ENCODE measurements at regions not wholly inside any gene's neighbourhood (a gene's known extent, or its start where the extent isn't known, plus 50 kb on each side); places are given as distances from the start of the nearest gene placed in this dataset.

GRCh38 chr1:29835406-29835805 lies 599.1 kb downstream of the PTPRU start:
- H3K79me2 ChIP-seq (ENCODE audit: insufficient read depth, low read length), result no peaks in the 10 kb centered on the region
- TF ChIP-seq SKIL (CRISPR knock-in tag; IDR thresholded peaks at IDR 0.05; ENCODE audit: borderline replicate concordance), result no peak
- TF ChIP-seq ZNF234 (CRISPR knock-in tag; conservative IDR thresholded peaks at IDR 0.05), result no peak
- TF ChIP-seq ONECUT2 (CRISPR knock-in tag; IDR thresholded peaks at IDR 0.05), result no peak
- TF ChIP-seq ZBTB43 (CRISPR knock-in tag; conservative IDR thresholded peaks at IDR 0.05), result no peak
- no peak for TF ChIP-seq ZBTB37 (CRISPR knock-in tag; IDR thresholded peaks at IDR 0.05)
- no peak for TF ChIP-seq NBN (conservative IDR thresholded peaks at IDR 0.05)
- TF ChIP-seq ZNF546 (CRISPR knock-in tag; conservative IDR thresholded peaks at IDR 0.05), result no peak
- TF ChIP-seq ZNF7 (CRISPR knock-in tag; IDR thresholded peaks at IDR 0.05), result no peak
- TF ChIP-seq RXRB (CRISPR knock-in tag; IDR thresholded peaks at IDR 0.05; ENCODE audit: borderline replicate concordance), result no peak
- no peak for TF ChIP-seq LBX2 (CRISPR knock-in tag; IDR thresholded peaks at IDR 0.05; ENCODE audit: borderline replicate concordance)
- TF ChIP-seq MTERF4 (CRISPR knock-in tag; IDR thresholded peaks at IDR 0.05), result no peak
- TF ChIP-seq TBL1XR1 (IDR thresholded peaks at IDR 0.05; ENCODE audit: borderline replicate concordance, low read length, partially characterized antibody), result no peak
- no peak for TF ChIP-seq NCOR1 (IDR thresholded peaks at IDR 0.05; ENCODE audit: borderline replicate concordance, low read length)
- TF ChIP-seq TIGD3 (CRISPR knock-in tag; IDR thresholded peaks at IDR 0.05; ENCODE audit: borderline replicate concordance), result no peak
- TF ChIP-seq HNRNPH1 (optimal IDR thresholded peaks at IDR 0.05; ENCODE audit: low read depth, low read length), result no peak
- TF ChIP-seq BCL6 (CRISPR knock-in tag; IDR thresholded peaks at IDR 0.05), result no peak
- no peak for TF ChIP-seq RELA (CRISPR knock-in tag; IDR thresholded peaks at IDR 0.05)
- no peak overlapping the region for H3K4me3 ChIP-seq (replicated peaks in 1 of 3; ENCODE audit: insufficient read depth in 1 of 3, low read depth in 2 of 3, low read length in 3 of 3)
- no peak overlapping the region for H3K4me2 ChIP-seq (ENCODE audit: low read depth, low read length)
- no peaks in the 10 kb centered on the region for H3K36me3 ChIP-seq (replicated peaks in 1 of 2; ENCODE audit: control insufficient read depth in 1 of 2, insufficient read depth in 2 of 2, low read length in 2 of 2)
- WGBS (ENCODE audit: low lambda C conversion rate), result 3% methylated on average over 4 of the region's 4 CpGs
- H3K27me3 ChIP-seq (ENCODE audit: control insufficient read depth in 1 of 2, insufficient read depth in 2 of 2, low read length in 2 of 2), result peaks cover 0 to 3% of the 10 kb centered on the region in 2 experiments; a peak in 2 of 5 replicates
- no peaks in the 10 kb centered on the region for H4K20me1 ChIP-seq (ENCODE audit: insufficient read depth, low read length)
- intact Hi-C loops (cut with micrococcal nuclease; ENCODE audit: unreplicated experiment), result no loop called here
- no peak overlapping the region for H2AFZ ChIP-seq (ENCODE audit: low read length)
- no peaks in the 10 kb centered on the region for H3K4me1 ChIP-seq (ENCODE audit: insufficient read depth, low read length)
- no peak overlapping the region for H3K27ac ChIP-seq (ENCODE audit: extremely low read length, insufficient read depth, low read length)
- ATAC-seq (no peak), FAIRE-seq (no peak), DNase-seq (ENCODE audit: low spot score) (no peak)
- ChIA-PET CTCF (ENCODE audit: low intra/inter-chr PET ratio, low total read pairs) (no interaction called here), POLR2A (no interaction called here)
- no peaks in the 10 kb centered on the region for H3K9me3 ChIP-seq (ENCODE audit: low read length)
- in situ Hi-C loops (cut with HindIII; ENCODE audit: extremely low pct_ligation_motif_present, low pct_unique_long_range_greater_than_20kb), result no loop called here
- no peak overlapping the region for H3K9ac ChIP-seq (ENCODE audit: insufficient read depth, low read depth, low read length)
- no TSS peak for BruUV-seq (replicated peaks)
